ENCODE measurements at regions not wholly inside any gene's neighbourhood (a gene's known extent, or its start where the extent isn't known, plus 50 kb on each side); places are given as distances from the start of the nearest gene placed in this dataset.
A peak's percentile ranks its signal among the peaks of the same experiment; 100 is the strongest.

- TF ChIP-seq, protein P1, sequence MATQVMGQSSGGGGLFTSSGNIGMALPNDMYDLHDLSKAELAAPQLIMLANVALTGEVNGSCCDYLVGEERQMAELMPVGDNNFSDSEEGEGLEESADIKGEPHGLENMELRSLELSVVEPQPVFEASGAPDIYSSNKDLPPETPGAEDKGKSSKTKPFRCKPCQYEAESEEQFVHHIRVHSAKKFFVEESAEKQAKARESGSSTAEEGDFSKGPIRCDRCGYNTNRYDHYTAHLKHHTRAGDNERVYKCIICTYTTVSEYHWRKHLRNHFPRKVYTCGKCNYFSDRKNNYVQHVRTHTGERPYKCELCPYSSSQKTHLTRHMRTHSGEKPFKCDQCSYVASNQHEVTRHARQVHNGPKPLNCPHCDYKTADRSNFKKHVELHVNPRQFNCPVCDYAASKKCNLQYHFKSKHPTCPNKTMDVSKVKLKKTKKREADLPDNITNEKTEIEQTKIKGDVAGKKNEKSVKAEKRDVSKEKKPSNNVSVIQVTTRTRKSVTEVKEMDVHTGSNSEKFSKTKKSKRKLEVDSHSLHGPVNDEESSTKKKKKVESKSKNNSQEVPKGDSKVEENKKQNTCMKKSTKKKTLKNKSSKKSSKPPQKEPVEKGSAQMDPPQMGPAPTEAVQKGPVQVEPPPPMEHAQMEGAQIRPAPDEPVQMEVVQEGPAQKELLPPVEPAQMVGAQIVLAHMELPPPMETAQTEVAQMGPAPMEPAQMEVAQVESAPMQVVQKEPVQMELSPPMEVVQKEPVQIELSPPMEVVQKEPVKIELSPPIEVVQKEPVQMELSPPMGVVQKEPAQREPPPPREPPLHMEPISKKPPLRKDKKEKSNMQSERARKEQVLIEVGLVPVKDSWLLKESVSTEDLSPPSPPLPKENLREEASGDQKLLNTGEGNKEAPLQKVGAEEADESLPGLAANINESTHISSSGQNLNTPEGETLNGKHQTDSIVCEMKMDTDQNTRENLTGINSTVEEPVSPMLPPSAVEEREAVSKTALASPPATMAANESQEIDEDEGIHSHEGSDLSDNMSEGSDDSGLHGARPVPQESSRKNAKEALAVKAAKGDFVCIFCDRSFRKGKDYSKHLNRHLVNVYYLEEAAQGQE (IDR thresholded peaks at IDR 0.05; ENCODE audit: low read depth), result no peak
- TF ChIP-seq ZBTB33 (IDR thresholded peaks at IDR 0.05; ENCODE audit: extremely low read depth, insufficient replicate concordance, low read length) (no peak), SIN3A (IDR thresholded peaks at IDR 0.05; ENCODE audit: low read depth) (no peak), EZH2 (IDR thresholded peaks at IDR 0.05) (no peak)
- ATAC-seq (no peak), DNase-seq (ENCODE audit: low read depth, low spot score) (peak; percentile 3)
- no peaks in the 10 kb centered on the region for H3K9me2 ChIP-seq (ENCODE audit: insufficient read depth)
- H3K4me3 ChIP-seq (replicated peaks in 1 of 2; ENCODE audit: low read depth in 1 of 2, low read length in 2 of 2), result no peak overlapping the region
- H4K20me1 ChIP-seq (ENCODE audit: insufficient read depth), result no peaks in the 10 kb centered on the region
- RAD21 ChIA-PET (ENCODE audit: low non-redundant PET in 1 of 2, low total read pairs in 2 of 2, uncharacterized antibody in 2 of 2, unreplicated experiment in 2 of 2), result no interaction called here
- peaks cover 17% of the 10 kb centered on the region; the same call in 1 of the 2 replicates for H3K27me3 ChIP-seq (ENCODE audit: insufficient read depth, low read length)
- H3K9me3 ChIP-seq (ENCODE audit: control insufficient read depth in 1 of 2, insufficient read depth in 1 of 2, low read depth in 1 of 2, low read length in 2 of 2), result no peaks in the 10 kb centered on the region
- POLR2A ChIA-PET, result no interaction called here
- H3K79me2 ChIP-seq (ENCODE audit: insufficient read depth, low read length), result no peaks in the 10 kb centered on the region
- no peak overlapping the region for H3K4me2 ChIP-seq (ENCODE audit: low read length)
- no peak overlapping the region for H3K27ac ChIP-seq (ENCODE audit: low read depth, low read length)
- H3K9ac ChIP-seq (ENCODE audit: low read length), result no peak overlapping the region
- BruUV-seq (replicated peaks), result no TSS peak
- H2AFZ ChIP-seq (ENCODE audit: low read depth, low read length, poor library complexity, severe bottlenecking), result no peak overlapping the region
- H3K36me3 ChIP-seq (ENCODE audit: control insufficient read depth in 1 of 2, insufficient read depth in 2 of 2, low read length in 2 of 2), result no peaks in the 10 kb centered on the region
- CTCF ChIA-PET, result no interaction called here
- no peaks in the 10 kb centered on the region for H3K4me1 ChIP-seq (ENCODE audit: control insufficient read depth in 1 of 2, insufficient read depth in 2 of 2, low read length in 2 of 2)
- intact Hi-C loops (cut with micrococcal nuclease), result no loop called here
Observed at GRCh38 chr3:132135628-132136333, 101.0 kb upstream of the CPNE4 start.

Measured in HCT116 (cell line).